Loucy (cell line): ENCODE measurements at regions not wholly inside any gene's neighbourhood (a gene's known extent, or its start where the extent isn't known, plus 50 kb on each side); places are given as distances from the start of the nearest gene placed in this dataset.

Experiments used
- CTCF ChIP-seq: fragments of 200-600 bp; sonication (generic); conservative IDR thresholded peaks from 2 replicates; pipeline ENCODE4 v1.5.1; 2014; ENCODE audit warnings: mild to moderate bottlenecking, antibody characterized with exemption, low read length
- EZH2phosphoT487 ChIP-seq: fragments of 200-600 bp; IDR thresholded peaks from 2 replicates; pipeline ENCODE4 v1.6.1; 2018; ENCODE audit warnings: antibody characterized with exemption, mild to moderate bottlenecking, moderate library complexity, borderline replicate concordance

- TF ChIP-seq CTCF (no peak), EZH2phosphoT487 (no peak)
These were observed 489.2 kb upstream of the ZMIZ1 start for GRCh38 chr10:78579576-78579975.
